D721Med (cell line): ENCODE measurements at regions not wholly inside any gene's neighbourhood (a gene's known extent, or its start where the extent isn't known, plus 50 kb on each side); places are given as distances from the start of the nearest gene placed in this dataset.

Source experiments
- DNase-seq: peaks from one replicate; pipeline ENCODE4 v3.0.0; 2011; ENCODE audit warnings: low spot score; ENCODE audit not compliant: insufficient read length
- FAIRE-seq: peaks from 2 replicates; lab custom pipeline; 2011; peaks lifted over from hg19 to GRCh38; lab: Jason Lieb, UNC
- CTCF ChIP-seq: IDR thresholded peaks from 2 replicates; pipeline ENCODE4 v1.5.1; 2012; ENCODE audit warnings: mild to moderate bottlenecking, control low read depth; ENCODE audit not compliant: insufficient read depth; ENCODE audit errors: missing control alignments

GRCh38 chr15:93694033-93694432 lies 537.3 kb upstream of the MCTP2 start:
- TF ChIP-seq CTCF, result no peak
- DNase-seq, result no peak
- no peak for FAIRE-seq

DNA sequence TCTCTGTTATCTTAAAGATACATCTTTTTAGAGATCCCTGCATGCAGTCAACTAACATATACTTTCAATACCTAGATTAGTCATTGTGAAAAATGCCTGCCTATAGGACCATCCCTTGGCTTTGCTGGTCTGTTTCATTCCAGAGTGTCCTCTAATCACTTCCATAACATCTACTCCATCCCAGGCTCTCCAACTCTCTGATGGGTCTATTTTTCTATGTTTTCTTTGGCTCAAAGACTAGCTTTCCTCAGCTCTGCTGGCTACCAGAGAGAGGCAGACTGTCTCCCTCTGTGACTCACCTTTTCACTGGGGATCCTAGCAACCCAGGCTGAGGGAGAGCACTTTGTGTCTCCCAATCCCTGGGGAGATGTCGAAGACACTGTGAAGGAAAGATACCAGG lies 547.7 kb upstream of the MCTP2 start:
- FAIRE-seq (no peak), DNase-seq (no peak)
- TF ChIP-seq CTCF, result no peak

DNA sequence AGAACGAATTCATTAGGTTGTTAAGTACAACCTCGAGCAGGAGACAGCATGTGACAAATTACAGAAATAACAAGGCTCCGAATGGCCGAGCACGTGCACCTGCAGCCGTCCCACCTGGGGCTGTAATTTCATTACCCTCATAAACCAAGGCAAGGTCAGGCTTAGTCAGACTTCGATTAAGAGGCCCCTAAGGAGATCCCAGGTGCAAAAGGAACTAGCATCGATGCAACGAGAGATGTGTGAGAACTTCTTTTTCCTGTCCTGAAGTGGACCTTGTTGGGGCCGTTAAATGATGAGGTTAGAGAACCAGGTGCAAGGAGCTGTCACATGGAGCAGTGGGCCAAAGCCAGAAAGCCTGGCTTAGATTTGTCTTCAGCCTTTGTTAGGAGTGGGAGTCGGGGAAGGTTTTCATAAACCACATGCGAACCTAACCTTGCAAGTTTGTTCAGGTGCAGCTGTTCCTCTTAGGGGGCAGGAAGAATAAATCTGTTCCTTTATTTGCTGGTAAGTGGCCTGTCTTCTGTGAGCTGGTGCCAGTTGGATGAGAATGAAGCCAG lies 559.9 kb upstream of the MCTP2 start:
- no peak for FAIRE-seq
- no peak for TF ChIP-seq CTCF
- DNase-seq, result no peak

GRCh38 chr15:93670931-93671330 lies 560.4 kb upstream of the MCTP2 start:
- FAIRE-seq (no peak), DNase-seq (no peak)
- no peak for TF ChIP-seq CTCF

GRCh38 chr15:93664213-93664956 lies 567.0 kb upstream of the MCTP2 start:
- FAIRE-seq (no peak), DNase-seq (no peak)
- TF ChIP-seq CTCF, result no peak

- TF ChIP-seq CTCF, result no peak
- FAIRE-seq (no peak), DNase-seq (no peak)
These were observed 569.0 kb upstream of the MCTP2 start for GRCh38 chr15:93662162-93662885.
